ENCODE measurements at regions not wholly inside any gene's neighbourhood (a gene's known extent, or its start where the extent isn't known, plus 50 kb on each side); places are given as distances from the start of the nearest gene placed in this dataset.

- TF ChIP-seq, protein P1, sequence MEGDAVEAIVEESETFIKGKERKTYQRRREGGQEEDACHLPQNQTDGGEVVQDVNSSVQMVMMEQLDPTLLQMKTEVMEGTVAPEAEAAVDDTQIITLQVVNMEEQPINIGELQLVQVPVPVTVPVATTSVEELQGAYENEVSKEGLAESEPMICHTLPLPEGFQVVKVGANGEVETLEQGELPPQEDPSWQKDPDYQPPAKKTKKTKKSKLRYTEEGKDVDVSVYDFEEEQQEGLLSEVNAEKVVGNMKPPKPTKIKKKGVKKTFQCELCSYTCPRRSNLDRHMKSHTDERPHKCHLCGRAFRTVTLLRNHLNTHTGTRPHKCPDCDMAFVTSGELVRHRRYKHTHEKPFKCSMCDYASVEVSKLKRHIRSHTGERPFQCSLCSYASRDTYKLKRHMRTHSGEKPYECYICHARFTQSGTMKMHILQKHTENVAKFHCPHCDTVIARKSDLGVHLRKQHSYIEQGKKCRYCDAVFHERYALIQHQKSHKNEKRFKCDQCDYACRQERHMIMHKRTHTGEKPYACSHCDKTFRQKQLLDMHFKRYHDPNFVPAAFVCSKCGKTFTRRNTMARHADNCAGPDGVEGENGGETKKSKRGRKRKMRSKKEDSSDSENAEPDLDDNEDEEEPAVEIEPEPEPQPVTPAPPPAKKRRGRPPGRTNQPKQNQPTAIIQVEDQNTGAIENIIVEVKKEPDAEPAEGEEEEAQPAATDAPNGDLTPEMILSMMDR (IDR thresholded peaks at IDR 0.05 in 4 of 5, conservative IDR thresholded peaks at IDR 0.05 in 1 of 5) = no peak
- no peak for TF ChIP-seq POLR2A (IDR thresholded peaks at IDR 0.05)
Observed at GRCh38 chr4:149890531-149890930, 74.9 kb upstream of the IQCM start.

Measured in gastrocnemius medialis (tissue), 4 donors.